Osteocyte (in vitro differentiated cells): ENCODE measurements at regions not wholly inside any gene's neighbourhood (a gene's known extent, or its start where the extent isn't known, plus 50 kb on each side); places are given as distances from the start of the nearest gene placed in this dataset.

ENCODE experiments used
- DNase-seq: peaks from one replicate; pipeline ENCODE4 v3.0.0; 2021; ENCODE audit warnings: mixed read lengths; ENCODE audit not compliant: unreplicated experiment; ENCODE audit errors: extremely low spot score
- H3K27ac Mint-ChIP-seq: one replicate; pipeline ENCODE4 v1.8.0; 2021; ENCODE audit warnings: mild to moderate bottlenecking, mixed read lengths; ENCODE audit not compliant: unreplicated experiment
- H3K27me3 Mint-ChIP-seq: one replicate; pipeline ENCODE4 v1.8.0; 2021; ENCODE audit warnings: mixed read lengths; ENCODE audit not compliant: unreplicated experiment
- H3K36me3 Mint-ChIP-seq: one replicate; pipeline ENCODE4 v1.8.0; 2021; ENCODE audit warnings: mixed read lengths; ENCODE audit not compliant: unreplicated experiment
- H3K4me1 Mint-ChIP-seq: one replicate; pipeline ENCODE4 v1.8.0; 2021; ENCODE audit warnings: mixed read lengths; ENCODE audit not compliant: unreplicated experiment
- H3K4me3 Mint-ChIP-seq: one replicate; pipeline ENCODE4 v1.8.0; 2021; ENCODE audit warnings: mild to moderate bottlenecking, moderate library complexity, mixed read lengths; ENCODE audit not compliant: unreplicated experiment
- H3K9me3 Mint-ChIP-seq: one replicate; pipeline ENCODE4 v1.8.0; 2021; ENCODE audit warnings: mixed read lengths; ENCODE audit not compliant: unreplicated experiment
- CTCF ChIP-seq: fragments of 200-600 bp; sonication (generic); IDR thresholded peaks from 2 replicates; pipeline ENCODE4 v1.5.0; 2021; ENCODE audit warnings: antibody characterized with exemption, mild to moderate bottlenecking, moderate library complexity

GRCh38 chr5:54661111-54661510, 143.6 kb downstream of the SNX18 start:
- no peaks in the 10 kb centered on the region for H3K27me3 Mint-ChIP-seq
- peaks cover 13% of the 10 kb centered on the region for H3K4me1 Mint-ChIP-seq
- no peak overlapping the region for H3K4me3 Mint-ChIP-seq
- H3K36me3 Mint-ChIP-seq = peaks cover 2% of the 10 kb centered on the region
- no peaks in the 10 kb centered on the region for H3K9me3 Mint-ChIP-seq
- no peak overlapping the region for H3K27ac Mint-ChIP-seq
- no peak for DNase-seq
- no peak for TF ChIP-seq CTCF

GRCh38 chr5:54659700-54660131, 142.2 kb downstream of the SNX18 start:
- H3K27ac Mint-ChIP-seq = peak overlapping the region; percentile 38
- no peak overlapping the region for H3K4me3 Mint-ChIP-seq

GRCh38 chr5:54658010-54658409, 140.5 kb downstream of the SNX18 start:
- no peak for DNase-seq
- TF ChIP-seq CTCF = no peak
- Mint-ChIP-seq H3K27me3 (no peaks in the 10 kb centered on the region), H3K4me1 (peaks cover 11% of the 10 kb centered on the region), H3K27ac (no peak overlapping the region), H3K9me3 (no peaks in the 10 kb centered on the region), H3K36me3 (peaks cover 2% of the 10 kb centered on the region), H3K4me3 (no peak overlapping the region)

More at GRCh38 chr5:54659700-54660131, 142.2 kb downstream of the SNX18 start:
- no peaks in the 10 kb centered on the region for H3K9me3 Mint-ChIP-seq
- no peak for DNase-seq
- H3K27me3 Mint-ChIP-seq = no peaks in the 10 kb centered on the region
- no peak for TF ChIP-seq CTCF
- H3K36me3 Mint-ChIP-seq = peaks cover 2% of the 10 kb centered on the region
- H3K4me1 Mint-ChIP-seq = peaks cover 15% of the 10 kb centered on the region

GRCh38 chr5:54656261-54656728, 138.7 kb downstream of the SNX18 start:
- no peak overlapping the region for H3K27ac Mint-ChIP-seq
- H3K4me1 Mint-ChIP-seq = peaks cover 21% of the 10 kb centered on the region
- H3K36me3 Mint-ChIP-seq = peaks cover 2% of the 10 kb centered on the region
- H3K9me3 Mint-ChIP-seq = no peaks in the 10 kb centered on the region
- no peak overlapping the region for H3K4me3 Mint-ChIP-seq
- no peak for DNase-seq
- no peak for TF ChIP-seq CTCF
- no peaks in the 10 kb centered on the region for H3K27me3 Mint-ChIP-seq

GRCh38 chr5:54655761-54656160, 138.2 kb downstream of the SNX18 start:
- H3K27ac Mint-ChIP-seq = no peak overlapping the region
- no peaks in the 10 kb centered on the region for H3K36me3 Mint-ChIP-seq
- no peak for DNase-seq
- H3K27me3 Mint-ChIP-seq = no peaks in the 10 kb centered on the region
- no peaks in the 10 kb centered on the region for H3K9me3 Mint-ChIP-seq
- H3K4me3 Mint-ChIP-seq = no peak overlapping the region
- no peak for TF ChIP-seq CTCF
- H3K4me1 Mint-ChIP-seq = peaks cover 23% of the 10 kb centered on the region
